Sciatic nerve (tissue), 2 donors: ENCODE measurements at regions not wholly inside any gene's neighbourhood (a gene's known extent, or its start where the extent isn't known, plus 50 kb on each side); places are given as distances from the start of the nearest gene placed in this dataset.
"Not testable (repeated sequence)": the region's sequence is repeated elsewhere in the genome, so short reads cannot be mapped to it uniquely, and the experiment has no call there.

Experiments
- ATAC-seq: fragments of 200-7000 bp; cut with Tn5 transposase; one replicate; pipeline ENCODE4 v1.9.1; 2020; ENCODE audit warnings: mild to moderate bottlenecking, moderate library complexity
- DNase-seq: peaks from one replicate; pipeline ENCODE4 v3.0.0-alpha.2; 2020; ENCODE audit warnings: low spot score
- intact Hi-C: fragments of 100-400 bp; cut with DNase I; formaldehyde crosslinking; loops from one replicate; pipeline ENCODE4 v1.14.2; 2022
- donor health status: DM: no; HTN: no; CAD: no.
- donor health status: DM: no; HTN: no; CAD: no.

- DNase-seq (no peak), ATAC-seq (no peak)
- intact Hi-C loops: no loop called here
These were observed 375.2 kb upstream of the SPHKAP start for GRCh38 chr2:228556717-228557116.

- DNase-seq (no peak), ATAC-seq (no peak)
- intact Hi-C loops: no loop called here
These were observed 368.0 kb upstream of the SPHKAP start for GRCh38 chr2:228549441-228550007.

- DNase-seq (no peak), ATAC-seq (no peak)
- intact Hi-C loops: no loop called here
These were observed 366.7 kb upstream of the SPHKAP start for GRCh38 chr2:228548230-228548629.

- DNase-seq (no peak), ATAC-seq (no peak)
- intact Hi-C loops: no loop called here
These were observed 364.3 kb upstream of the SPHKAP start for GRCh38 chr2:228545748-228546145.

GRCh38 chr2:228545041-228545747 lies 363.7 kb upstream of the SPHKAP start:
- ATAC-seq: no peak
- intact Hi-C loops: no loop called here

GRCh38 chr2:228543117-228543516 lies 361.6 kb upstream of the SPHKAP start:
- DNase-seq (no peak), ATAC-seq (no peak)
- intact Hi-C loops: no loop called here

More at GRCh38 chr2:228545041-228545747, 363.7 kb upstream of the SPHKAP start:
- DNase-seq: no peak

GRCh38 chr2:228542277-228542676 lies 360.8 kb upstream of the SPHKAP start:
- ATAC-seq: no peak
- DNase-seq: no peak
- intact Hi-C loops: no loop called here

GRCh38 chr2:228541789-228542188 lies 360.3 kb upstream of the SPHKAP start:
- DNase-seq (no peak), ATAC-seq (no peak)
- intact Hi-C loops: no loop called here

- ATAC-seq: no peak
- intact Hi-C loops: no loop called here
- no peak for DNase-seq
These were observed 359.5 kb upstream of the SPHKAP start for GRCh38 chr2:228540976-228541375.

GRCh38 chr2:228535396-228535795 lies 353.9 kb upstream of the SPHKAP start:
- ATAC-seq: no peak
- DNase-seq: no peak
- intact Hi-C loops: no loop called here

GRCh38 chr2:228533156-228533555 lies 351.7 kb upstream of the SPHKAP start:
- no peak for DNase-seq
- ATAC-seq: no peak
- intact Hi-C loops: no loop called here

GRCh38 chr2:228532233-228532632 lies 350.7 kb upstream of the SPHKAP start:
- ATAC-seq (no peak), DNase-seq (no peak)
- intact Hi-C loops: no loop called here

GRCh38 chr2:228527197-228527881 lies 345.9 kb upstream of the SPHKAP start:
- ATAC-seq: no peak
- intact Hi-C loops: no loop called here
- no peak for DNase-seq

GRCh38 chr2:228526687-228527086 lies 345.2 kb upstream of the SPHKAP start:
- no peak for ATAC-seq
- intact Hi-C loops: no loop called here
- DNase-seq: no peak

GRCh38 chr2:228522977-228523376 lies 341.5 kb upstream of the SPHKAP start:
- intact Hi-C loops: no loop called here
- no peak for ATAC-seq
- no peak for DNase-seq

GRCh38 chr2:228522276-228522675 lies 340.8 kb upstream of the SPHKAP start:
- no peak for DNase-seq
- intact Hi-C loops: no loop called here
- ATAC-seq: no peak

GRCh38 chr2:228519561-228519960 lies 338.1 kb upstream of the SPHKAP start:
- DNase-seq (no peak), ATAC-seq (no peak)
- intact Hi-C loops: no loop called here

GRCh38 chr2:228516019-228516418 lies 334.5 kb upstream of the SPHKAP start:
- ATAC-seq (no peak), DNase-seq (no peak)
- intact Hi-C loops: no loop called here

GRCh38 chr2:228513480-228513879 lies 332.0 kb upstream of the SPHKAP start:
- intact Hi-C loops, ATAC-seq, DNase-seq: not testable (repeated sequence)

- intact Hi-C loops: no loop called here
- no peak for ATAC-seq
- no peak for DNase-seq
These were observed 327.5 kb upstream of the SPHKAP start for GRCh38 chr2:228509021-228509420.
